WI38 (cell line): ENCODE measurements at regions not wholly inside any gene's neighbourhood (a gene's known extent, or its start where the extent isn't known, plus 50 kb on each side); places are given as distances from the start of the nearest gene placed in this dataset.
"Not testable (repeated sequence)": the region's sequence is repeated elsewhere in the genome, so short reads cannot be mapped to it uniquely, and the experiment has no call there.

Experiments used
- H3K4me3 ChIP-seq: 2 replicates; pipeline ENCODE4 v1.5.1; 2011; ENCODE audit warnings: low read depth, mild to moderate bottlenecking, control low read depth, low read length
- CTCF ChIP-seq: IDR thresholded peaks from 2 replicates; pipeline ENCODE4 v1.5.1; 2012; ENCODE audit warnings: low read depth, mild to moderate bottlenecking, control low read depth, low read length

GRCh38 chr12:93090731-93091172 is 161.7 kb upstream of the EEA1 start:
- TF ChIP-seq CTCF, result no peak
- no peak overlapping the region for H3K4me3 ChIP-seq

GRCh38 chr12:93091886-93092648 is 163.0 kb upstream of the EEA1 start:
- TF ChIP-seq CTCF, result no peak
- no peak overlapping the region for H3K4me3 ChIP-seq

GRCh38 chr12:93092649-93092945 is 163.5 kb upstream of the EEA1 start:
- TF ChIP-seq CTCF, result no peak
- no peak overlapping the region for H3K4me3 ChIP-seq

GRCh38 chr12:93093243-93093642 is 164.1 kb upstream of the EEA1 start:
- no peak for TF ChIP-seq CTCF
- no peak overlapping the region for H3K4me3 ChIP-seq

- H3K4me3 ChIP-seq, result not testable (repeated sequence)
These were observed 165.1 kb upstream of the EEA1 start for GRCh38 chr12:93094222-93094621.

- TF ChIP-seq CTCF, result no peak
- H3K4me3 ChIP-seq, result no peak overlapping the region
These were observed 166.1 kb upstream of the EEA1 start for GRCh38 chr12:93094988-93095737.

- no peak overlapping the region for H3K4me3 ChIP-seq
- no peak for TF ChIP-seq CTCF
These were observed 168.3 kb upstream of the EEA1 start for GRCh38 chr12:93097417-93097816.
